Liver (tissue), 8 donors: ENCODE measurements at regions not wholly inside any gene's neighbourhood (a gene's known extent, or its start where the extent isn't known, plus 50 kb on each side); places are given as distances from the start of the nearest gene placed in this dataset.

Experiments
- DNase-seq: peaks from one replicate; pipeline ENCODE4 v3.0.0-alpha.2; 2017; ENCODE audit warnings: low spot score
- H3K27ac ChIP-seq, 2 donors: one replicate each; pipeline ENCODE4 v1.7.0; 2013; ENCODE audit warnings: inconsistent platforms in 2 of 2, low read length in 2 of 2, control low read depth in 1 of 2, low read depth in 1 of 2, mild to moderate bottlenecking in 1 of 2
- H3K27me3 ChIP-seq, 4 donors: one replicate each; pipeline versions ENCODE4 v1.6.1 to v1.7.0; 2013; ENCODE audit warnings: low read length in 3 of 4, inconsistent platforms in 1 of 4, mild to moderate bottlenecking in 1 of 4, moderate library complexity in 1 of 4; ENCODE audit not compliant: control insufficient read depth in 4 of 4, insufficient read depth in 4 of 4
- H3K36me3 ChIP-seq, 4 donors: one replicate each; pipeline versions ENCODE4 v1.6.1 to v1.7.0; 2013; ENCODE audit warnings: low read length in 3 of 4, mild to moderate bottlenecking in 3 of 4, low read depth in 1 of 4, moderate library complexity in 1 of 4; ENCODE audit not compliant: control insufficient read depth in 4 of 4, insufficient read depth in 3 of 4
- H3K4me1 ChIP-seq, 4 donors: one replicate each; pipeline versions ENCODE4 v1.6.1 to v1.7.0; 2013; ENCODE audit warnings: low read length in 3 of 4, mild to moderate bottlenecking in 3 of 4, moderate library complexity in 1 of 4; ENCODE audit not compliant: control insufficient read depth in 4 of 4, insufficient read depth in 4 of 4
- H3K4me3 ChIP-seq, 3 donors: one replicate each; pipeline versions ENCODE4 v1.6.1 to v1.7.0; 2013; ENCODE audit warnings: low read length in 3 of 3, control low read depth in 1 of 3, low read depth in 1 of 3, mild to moderate bottlenecking in 1 of 3
- H3K9ac ChIP-seq, 2 donors: one replicate each; pipeline ENCODE4 v1.7.0; 2013; ENCODE audit warnings: low read length in 2 of 2, mild to moderate bottlenecking in 2 of 2, moderate library complexity in 2 of 2, control low read depth in 1 of 2, low read depth in 1 of 2
- H3K9me3 ChIP-seq, 4 donors: one replicate each; pipeline versions ENCODE4 v1.6.1 to v1.7.0; 2013; ENCODE audit warnings: low read length in 3 of 4; ENCODE audit not compliant: control insufficient read depth in 4 of 4
- ATF3 ChIP-seq: IDR thresholded peaks from 2 replicates; pipeline ENCODE4 v1.6.1; 2016; ENCODE audit warnings: antibody characterized with exemption
- CTCF ChIP-seq: fragments of 150-350 bp; IDR thresholded peaks from 2 replicates; pipeline ENCODE4 v1.5.1; 2017; ENCODE audit warnings: improper control_type of control experiment, low read depth, low read length; ENCODE audit not compliant: missing input control
- EGR1 ChIP-seq, 2 donors: IDR thresholded peaks; 2 replicates each; pipeline ENCODE4 v1.6.1; 2016 to 2018; ENCODE audit warnings: antibody characterized with exemption in 2 of 2, low read depth in 2 of 2
- FOXA1 ChIP-seq: IDR thresholded peaks from 2 replicates; pipeline ENCODE4 v1.6.1; 2016; ENCODE audit warnings: antibody characterized with exemption
- FOXA2 ChIP-seq: IDR thresholded peaks from 2 replicates; pipeline ENCODE4 v1.6.1; 2016; ENCODE audit warnings: antibody characterized with exemption
- GABPA ChIP-seq, 2 donors: IDR thresholded peaks in 1 of 2; conservative IDR thresholded peaks in 1 of 2; 2 replicates each; pipeline ENCODE4 v1.6.1; 2016; ENCODE audit warnings: antibody characterized with exemption in 2 of 2, mild to moderate bottlenecking in 1 of 2, moderate library complexity in 1 of 2
- HNF4A ChIP-seq, 2 donors: conservative IDR thresholded peaks; 2 replicates each; pipeline ENCODE4 v1.6.1; 2016; ENCODE audit warnings: antibody characterized with exemption in 2 of 2, mild to moderate bottlenecking in 2 of 2
- HNF4G ChIP-seq: IDR thresholded peaks from 2 replicates; pipeline ENCODE4 v1.6.1; 2016; ENCODE audit warnings: antibody characterized with exemption
- MAX ChIP-seq: IDR thresholded peaks from 2 replicates; pipeline ENCODE4 v1.6.1; 2016; ENCODE audit warnings: antibody characterized with exemption
- NR2F2 ChIP-seq: IDR thresholded peaks from 2 replicates; pipeline ENCODE4 v1.6.1; 2016; ENCODE audit warnings: antibody characterized with exemption
- RAD21 ChIP-seq, 2 donors: IDR thresholded peaks; 2 replicates each; pipeline ENCODE4 v1.6.1; 2016; ENCODE audit warnings: antibody characterized with exemption in 2 of 2, mild to moderate bottlenecking in 2 of 2
- REST ChIP-seq: IDR thresholded peaks from 2 replicates; pipeline ENCODE4 v1.6.1; 2016; ENCODE audit warnings: antibody characterized with exemption, mild to moderate bottlenecking
- RXRA ChIP-seq, 2 donors: IDR thresholded peaks; 2 replicates each; pipeline ENCODE4 v1.6.1; 2017 to 2018; ENCODE audit warnings: antibody characterized with exemption in 2 of 2, mild to moderate bottlenecking in 1 of 2
- SP1 ChIP-seq: IDR thresholded peaks from 2 replicates; pipeline ENCODE4 v1.6.1; 2018; ENCODE audit warnings: antibody characterized with exemption, mild to moderate bottlenecking
- TAF1 ChIP-seq: conservative IDR thresholded peaks from 2 replicates; pipeline ENCODE4 v1.6.1; 2016; ENCODE audit warnings: antibody characterized with exemption, mild to moderate bottlenecking
- YY1 ChIP-seq: IDR thresholded peaks from 2 replicates; pipeline ENCODE4 v1.6.1; 2016; ENCODE audit warnings: antibody characterized with exemption, mild to moderate bottlenecking
- ZBTB33 ChIP-seq: IDR thresholded peaks from 2 replicates; pipeline ENCODE4 v1.6.1; 2016; ENCODE audit warnings: antibody characterized with exemption
- WGBS: extraction: QIAGEN DNeasy Blood & Tissue Kit; methylation state at CpG from one replicate; pipeline ENCODE4 v1.1.7; 2013; 5-methylcytosine and 5-hydroxymethylcytosine counted together
- donor health status: healthy.
- donor health status: healthy.
- donor health status: healthy.
- donor health status: healthy.
- donor health status: healthy.

- H3K27me3 ChIP-seq = no peaks in the 10 kb centered on the region
- DNase-seq = no peak
- TF ChIP-seq HNF4G (no peak), GABPA (IDR thresholded peaks at IDR 0.05 in 1 of 2, conservative IDR thresholded peaks at IDR 0.05 in 1 of 2) (no peak), SP1 (no peak), YY1 (no peak), FOXA1 (no peak), FOXA2 (no peak), MAX (no peak), ATF3 (no peak), HNF4A (conservative IDR thresholded peaks at IDR 0.05) (no peak), REST (no peak), RAD21 (IDR thresholded peaks at IDR 0.05) (no peak), ZBTB33 (no peak), RXRA (IDR thresholded peaks at IDR 0.05) (no peak), CTCF (no peak), NR2F2 (no peak), EGR1 (IDR thresholded peaks at IDR 0.05; ENCODE audit: low read depth in 2 of 2) (no peak), TAF1 (no peak)
- 75% methylated on average over 11 of the region's 11 CpGs for WGBS
- H3K9me3 ChIP-seq = no peaks in the 10 kb centered on the region
- no peak overlapping the region for H3K9ac ChIP-seq
- no peaks in the 10 kb centered on the region for H3K4me1 ChIP-seq
- H3K4me3 ChIP-seq = no peak overlapping the region
- H3K27ac ChIP-seq = no peak overlapping the region
- H3K36me3 ChIP-seq = no peaks in the 10 kb centered on the region
Measured at GRCh38 chr4:27568236-27568951, 707.8 kb downstream of the STIM2 start.
